KOPT-K1 (cell line): ENCODE measurements at regions not wholly inside any gene's neighbourhood (a gene's known extent, or its start where the extent isn't known, plus 50 kb on each side); places are given as distances from the start of the nearest gene placed in this dataset.

Source experiments
- H3K27ac ChIP-seq: fragments of 200-600 bp; sonication (generic); 2 replicates; pipeline ENCODE4 v1.5.1; 2016; ENCODE audit warnings: antibody characterized with exemption, mild to moderate bottlenecking, low read depth, low read length; ENCODE audit not compliant: poor library complexity, severe bottlenecking
- H3K36me3 ChIP-seq: fragments of 200-600 bp; sonication (generic); 2 replicates; pipeline ENCODE4 v1.5.1; 2017; ENCODE audit warnings: antibody characterized with exemption, mild to moderate bottlenecking, low read length, moderate library complexity; ENCODE audit not compliant: insufficient read depth
- H3K9me3 ChIP-seq: fragments of 200-600 bp; sonication (generic); 2 replicates; pipeline ENCODE4 v1.5.1; 2017; ENCODE audit warnings: antibody characterized with exemption, low read length, mild to moderate bottlenecking; ENCODE audit not compliant: insufficient read depth, poor library complexity, severe bottlenecking

DNA sequence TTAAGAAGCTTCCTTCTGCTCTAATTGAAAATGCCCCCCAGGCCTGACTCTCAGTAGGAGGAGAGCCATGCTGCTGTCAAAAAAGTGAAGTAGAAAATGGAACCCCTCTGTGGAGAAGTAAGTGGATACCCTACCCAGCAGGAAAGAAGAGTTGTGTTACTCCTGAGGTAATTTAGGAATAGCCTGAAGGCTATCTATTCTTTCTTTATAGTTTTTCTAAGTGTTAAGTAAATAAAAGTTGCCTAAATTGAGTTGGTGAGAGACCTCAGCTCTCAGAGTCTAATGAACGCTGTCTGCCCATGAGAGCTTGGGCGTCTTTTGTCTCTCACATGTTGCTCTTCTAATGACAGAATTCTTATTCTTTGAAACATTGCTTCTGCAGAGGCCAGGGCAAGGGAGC, 116.2 kb downstream of the NSUN3 start:
- no peaks in the 10 kb centered on the region for H3K9me3 ChIP-seq
- H3K27ac ChIP-seq = no peak overlapping the region
- H3K36me3 ChIP-seq = no peaks in the 10 kb centered on the region

DNA sequence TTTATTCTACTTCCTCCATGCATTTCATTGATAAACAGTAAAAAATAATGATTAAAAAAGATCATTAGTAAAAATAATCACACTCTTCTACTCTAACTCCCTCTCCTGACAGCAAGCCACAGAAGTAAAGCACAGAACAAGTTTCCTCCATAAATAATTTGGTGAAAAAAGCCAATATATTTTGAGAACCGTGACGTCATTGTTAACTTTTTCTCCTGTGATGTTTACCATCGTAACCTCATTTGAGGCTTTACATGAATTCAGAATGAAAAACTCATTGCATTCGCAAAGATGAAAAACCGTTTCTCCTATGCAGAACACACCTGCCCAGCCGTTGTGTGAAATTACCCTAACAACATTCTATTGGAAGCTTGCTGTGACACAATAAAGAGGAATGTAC, 120.7 kb downstream of the NSUN3 start:
- Histone ChIP-seq H3K27ac (no peak overlapping the region), H3K36me3 (no peaks in the 10 kb centered on the region), H3K9me3 (no peaks in the 10 kb centered on the region)

GRCh38 chr3:94184781-94185180, 121.9 kb downstream of the NSUN3 start:
- Histone ChIP-seq H3K27ac (no peak overlapping the region), H3K36me3 (no peaks in the 10 kb centered on the region)

GRCh38 chr3:94185753-94186152, 122.9 kb downstream of the NSUN3 start:
- no peaks in the 10 kb centered on the region for H3K9me3 ChIP-seq
- no peaks in the 10 kb centered on the region for H3K36me3 ChIP-seq
- no peak overlapping the region for H3K27ac ChIP-seq

More at GRCh38 chr3:94184781-94185180, 121.9 kb downstream of the NSUN3 start:
- H3K9me3 ChIP-seq = no peaks in the 10 kb centered on the region

- H3K36me3 ChIP-seq = no peaks in the 10 kb centered on the region
- no peak overlapping the region for H3K27ac ChIP-seq
Observed at GRCh38 chr3:94187697-94188096, 124.8 kb downstream of the NSUN3 start.

DNA sequence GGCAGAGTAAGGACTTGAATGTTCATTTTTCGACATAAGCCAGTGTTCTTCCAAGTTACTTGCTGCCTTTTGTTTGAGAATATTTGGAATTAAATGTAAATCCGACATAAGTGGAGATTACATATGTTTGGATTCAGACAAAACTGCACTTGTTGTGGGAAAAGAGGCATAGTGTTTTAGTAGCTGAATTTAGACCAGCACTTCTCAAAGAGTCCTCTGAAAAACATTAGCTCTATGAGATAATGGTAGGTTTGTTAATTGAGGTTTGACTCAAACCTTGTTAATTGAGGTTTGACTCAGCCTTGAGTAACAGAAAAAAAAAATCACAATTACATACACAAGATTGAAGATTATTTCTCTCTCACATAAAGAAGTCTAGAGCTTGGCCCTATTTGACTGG, 132.5 kb downstream of the NSUN3 start:
- Histone ChIP-seq H3K9me3 (no peaks in the 10 kb centered on the region), H3K27ac (no peak overlapping the region), H3K36me3 (no peaks in the 10 kb centered on the region)

More at GRCh38 chr3:94187697-94188096, 124.8 kb downstream of the NSUN3 start:
- no peaks in the 10 kb centered on the region for H3K9me3 ChIP-seq

- Histone ChIP-seq H3K36me3 (no peaks in the 10 kb centered on the region), H3K27ac (no peak overlapping the region), H3K9me3 (no peaks in the 10 kb centered on the region)
Observed at GRCh38 chr3:94206291-94206690, 143.4 kb downstream of the NSUN3 start.

- Histone ChIP-seq H3K27ac (no peak overlapping the region), H3K36me3 (no peaks in the 10 kb centered on the region), H3K9me3 (no peaks in the 10 kb centered on the region)
Observed at GRCh38 chr3:94210256-94210655, 147.4 kb downstream of the NSUN3 start.

DNA sequence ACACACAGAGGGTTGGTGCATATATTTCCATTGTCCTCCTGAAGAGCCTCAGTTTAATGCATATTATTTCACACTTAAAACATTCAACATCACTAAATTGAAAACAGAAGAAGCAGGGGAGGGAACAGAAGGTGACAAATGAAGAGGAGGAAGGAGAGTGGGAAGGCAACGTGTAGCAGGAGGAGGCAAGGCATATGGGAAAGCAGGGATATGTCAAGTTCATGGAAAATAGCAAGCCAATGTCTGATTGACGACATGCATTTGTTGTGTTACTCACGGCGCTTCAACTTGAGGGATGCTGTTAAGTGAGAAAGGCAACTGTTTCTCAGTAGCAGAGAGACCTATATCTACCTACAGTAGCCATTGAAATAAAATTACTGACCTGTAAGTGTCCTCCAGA, 154.5 kb downstream of the NSUN3 start:
- Histone ChIP-seq H3K27ac (no peak overlapping the region), H3K9me3 (peaks cover 7% of the 10 kb centered on the region), H3K36me3 (no peaks in the 10 kb centered on the region)

DNA sequence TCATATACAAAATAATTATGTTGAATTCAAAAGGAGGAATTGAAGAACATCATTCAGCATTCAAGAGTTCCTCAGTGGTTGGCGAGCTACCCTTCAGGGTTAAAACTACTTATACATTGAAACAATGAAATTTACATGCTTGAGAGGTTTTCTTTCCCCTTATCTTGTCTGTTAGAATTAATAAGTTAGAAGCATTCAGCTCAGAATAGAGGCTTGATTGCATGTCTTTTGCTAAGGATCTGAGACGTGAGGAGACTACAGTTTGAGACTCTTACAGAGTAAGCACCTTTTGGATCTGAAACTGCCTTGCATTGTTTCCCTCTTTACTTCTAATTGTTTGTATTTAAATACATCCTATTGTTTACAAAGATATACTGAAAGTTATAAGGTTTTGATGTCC, 157.6 kb downstream of the NSUN3 start:
- H3K27ac ChIP-seq = no peak overlapping the region
- no peaks in the 10 kb centered on the region for H3K36me3 ChIP-seq
- H3K9me3 ChIP-seq = peaks cover 8% of the 10 kb centered on the region

GRCh38 chr3:94221829-94222228, 159.0 kb downstream of the NSUN3 start:
- no peak overlapping the region for H3K27ac ChIP-seq
- no peaks in the 10 kb centered on the region for H3K36me3 ChIP-seq
- H3K9me3 ChIP-seq = peaks cover 8% of the 10 kb centered on the region

DNA sequence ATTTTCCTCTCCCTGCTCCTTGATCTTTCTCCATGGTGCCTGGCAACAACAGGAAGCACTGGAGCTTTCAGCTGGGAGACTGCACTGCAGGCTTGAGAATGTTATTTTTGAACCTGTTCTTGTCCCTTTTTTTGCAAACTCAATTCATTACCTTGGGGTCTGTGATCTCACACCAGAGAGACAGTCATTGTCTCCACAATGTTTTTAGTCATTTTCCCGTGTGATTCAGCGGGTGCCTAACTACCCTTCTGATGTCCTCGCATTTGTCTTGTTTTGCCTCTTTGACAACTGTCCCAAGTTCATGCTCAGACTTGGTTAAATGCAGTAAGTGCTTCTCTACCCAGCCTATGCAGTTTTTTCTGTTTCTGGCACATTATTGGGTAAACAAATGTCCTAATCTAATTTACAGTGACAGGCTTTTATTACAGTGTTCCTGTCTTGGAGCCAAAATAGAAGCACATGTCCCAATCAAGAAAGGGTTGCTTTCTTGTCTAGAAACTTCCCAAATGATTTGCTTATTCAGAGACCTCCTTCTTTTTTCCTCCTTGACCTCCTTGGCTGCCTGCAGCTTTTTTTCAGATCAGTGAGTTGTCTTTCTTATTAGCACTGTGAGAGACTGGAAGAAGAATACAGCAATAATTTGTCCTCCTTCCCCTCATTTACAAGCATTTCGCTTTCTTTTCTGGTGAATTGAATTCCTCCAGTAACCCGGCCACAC, 162.4 kb downstream of the NSUN3 start:
- Histone ChIP-seq H3K9me3 (peaks cover 8% of the 10 kb centered on the region), H3K36me3 (no peaks in the 10 kb centered on the region), H3K27ac (no peak overlapping the region)

GRCh38 chr3:94226078-94226477, 163.2 kb downstream of the NSUN3 start:
- Histone ChIP-seq H3K36me3 (no peaks in the 10 kb centered on the region), H3K9me3 (peaks cover 8% of the 10 kb centered on the region), H3K27ac (no peak overlapping the region)

- no peaks in the 10 kb centered on the region for H3K36me3 ChIP-seq
- H3K27ac ChIP-seq = no peak overlapping the region
- no peaks in the 10 kb centered on the region for H3K9me3 ChIP-seq
Observed at GRCh38 chr3:94232921-94233320, 170.1 kb downstream of the NSUN3 start.

GRCh38 chr3:94234177-94234788, 171.4 kb downstream of the NSUN3 start:
- Histone ChIP-seq H3K27ac (no peak overlapping the region), H3K36me3 (no peaks in the 10 kb centered on the region), H3K9me3 (no peaks in the 10 kb centered on the region)

GRCh38 chr3:94241986-94242385, 179.1 kb downstream of the NSUN3 start:
- Histone ChIP-seq H3K27ac (no peak overlapping the region), H3K9me3 (no peaks in the 10 kb centered on the region), H3K36me3 (no peaks in the 10 kb centered on the region)
